ENCODE measurements at regions not wholly inside any gene's neighbourhood (a gene's known extent, or its start where the extent isn't known, plus 50 kb on each side); places are given as distances from the start of the nearest gene placed in this dataset.

- H3K36me3 ChIP-seq (ENCODE audit: insufficient read depth, low read length), result no peaks in the 10 kb centered on the region
- H3K9ac ChIP-seq (ENCODE audit: low read length), result no peak overlapping the region
- H3K27me3 ChIP-seq (ENCODE audit: control insufficient read depth in 1 of 2, insufficient read depth in 2 of 2, low read length in 2 of 2), result no peaks in the 10 kb centered on the region
- H3K27ac ChIP-seq (ENCODE audit: low read depth, low read length), result no peak overlapping the region
- no peaks in the 10 kb centered on the region for H3K9me3 ChIP-seq (ENCODE audit: low read length)
- H3K4me3 ChIP-seq (ENCODE audit: low read depth in 1 of 2, low read length in 2 of 2), result no peak overlapping the region
- no peaks in the 10 kb centered on the region for H3K4me1 ChIP-seq (ENCODE audit: insufficient read depth, low read length)
These were observed 110.9 kb downstream of the BAMBI start for GRCh38 chr10:28788252-28788651.

GRCh38 chr10:28788762-28789161 is 111.4 kb downstream of the BAMBI start:
- Histone ChIP-seq H3K36me3 (ENCODE audit: insufficient read depth, low read length) (no peaks in the 10 kb centered on the region), H3K9ac (ENCODE audit: low read length) (no peak overlapping the region), H3K27ac (ENCODE audit: low read depth, low read length) (no peak overlapping the region), H3K9me3 (ENCODE audit: low read length) (no peaks in the 10 kb centered on the region), H3K27me3 (ENCODE audit: control insufficient read depth in 1 of 2, insufficient read depth in 2 of 2, low read length in 2 of 2) (no peaks in the 10 kb centered on the region), H3K4me1 (ENCODE audit: insufficient read depth, low read length) (no peaks in the 10 kb centered on the region), H3K4me3 (ENCODE audit: low read depth in 1 of 2, low read length in 2 of 2) (no peak overlapping the region)

- Histone ChIP-seq H3K4me3 (ENCODE audit: low read depth in 1 of 2, low read length in 2 of 2) (no peak overlapping the region), H3K9me3 (ENCODE audit: low read length) (no peaks in the 10 kb centered on the region), H3K27me3 (ENCODE audit: control insufficient read depth in 1 of 2, insufficient read depth in 2 of 2, low read length in 2 of 2) (no peaks in the 10 kb centered on the region), H3K9ac (ENCODE audit: low read length) (no peak overlapping the region), H3K36me3 (ENCODE audit: insufficient read depth, low read length) (no peaks in the 10 kb centered on the region), H3K4me1 (ENCODE audit: insufficient read depth, low read length) (no peaks in the 10 kb centered on the region), H3K27ac (ENCODE audit: low read depth, low read length) (no peak overlapping the region)
These were observed 112.8 kb downstream of the BAMBI start for GRCh38 chr10:28790146-28790545.

- Histone ChIP-seq H3K27ac (ENCODE audit: low read depth, low read length) (no peak overlapping the region), H3K9ac (ENCODE audit: low read length) (no peak overlapping the region), H3K36me3 (ENCODE audit: insufficient read depth, low read length) (no peaks in the 10 kb centered on the region), H3K4me3 (ENCODE audit: low read depth in 1 of 2, low read length in 2 of 2) (no peak overlapping the region), H3K27me3 (ENCODE audit: control insufficient read depth in 1 of 2, insufficient read depth in 2 of 2, low read length in 2 of 2) (no peaks in the 10 kb centered on the region), H3K4me1 (ENCODE audit: insufficient read depth, low read length) (no peaks in the 10 kb centered on the region), H3K9me3 (ENCODE audit: low read length) (no peaks in the 10 kb centered on the region)
These were observed 116.2 kb downstream of the BAMBI start for GRCh38 chr10:28793482-28793881.

- no peaks in the 10 kb centered on the region for H3K36me3 ChIP-seq (ENCODE audit: insufficient read depth, low read length)
- no peaks in the 10 kb centered on the region for H3K27me3 ChIP-seq (ENCODE audit: control insufficient read depth in 1 of 2, insufficient read depth in 2 of 2, low read length in 2 of 2)
- H3K9ac ChIP-seq (ENCODE audit: low read length), result no peak overlapping the region
- H3K4me1 ChIP-seq (ENCODE audit: insufficient read depth, low read length), result no peaks in the 10 kb centered on the region
- H3K9me3 ChIP-seq (ENCODE audit: low read length), result no peaks in the 10 kb centered on the region
- H3K27ac ChIP-seq (ENCODE audit: low read depth, low read length), result no peak overlapping the region
- H3K4me3 ChIP-seq (ENCODE audit: low read depth in 1 of 2, low read length in 2 of 2), result no peak overlapping the region
These were observed 117.7 kb downstream of the BAMBI start for GRCh38 chr10:28794986-28795385.

GRCh38 chr10:28796606-28797512 is 119.5 kb downstream of the BAMBI start:
- Histone ChIP-seq H3K4me1 (ENCODE audit: insufficient read depth, low read length) (no peaks in the 10 kb centered on the region), H3K9ac (ENCODE audit: low read length) (no peak overlapping the region), H3K36me3 (ENCODE audit: insufficient read depth, low read length) (no peaks in the 10 kb centered on the region), H3K4me3 (ENCODE audit: low read depth in 1 of 2, low read length in 2 of 2) (no peak overlapping the region), H3K9me3 (ENCODE audit: low read length) (no peaks in the 10 kb centered on the region), H3K27me3 (ENCODE audit: control insufficient read depth in 1 of 2, insufficient read depth in 2 of 2, low read length in 2 of 2) (no peaks in the 10 kb centered on the region), H3K27ac (ENCODE audit: low read depth, low read length) (no peak overlapping the region)

GRCh38 chr10:28797904-28798371 is 120.6 kb downstream of the BAMBI start:
- no peak overlapping the region for H3K27ac ChIP-seq (ENCODE audit: low read depth, low read length)
- H3K9ac ChIP-seq (ENCODE audit: low read length), result no peak overlapping the region

GRCh38 chr10:28798428-28798955 is 121.2 kb downstream of the BAMBI start:
- Histone ChIP-seq H3K27me3 (ENCODE audit: control insufficient read depth in 1 of 2, insufficient read depth in 2 of 2, low read length in 2 of 2) (no peaks in the 10 kb centered on the region), H3K4me1 (ENCODE audit: insufficient read depth, low read length) (no peaks in the 10 kb centered on the region), H3K27ac (ENCODE audit: low read depth, low read length) (no peak overlapping the region), H3K4me3 (ENCODE audit: low read depth in 1 of 2, low read length in 2 of 2) (no peak overlapping the region), H3K9ac (ENCODE audit: low read length) (no peak overlapping the region), H3K36me3 (ENCODE audit: insufficient read depth, low read length) (no peaks in the 10 kb centered on the region), H3K9me3 (ENCODE audit: low read length) (no peaks in the 10 kb centered on the region)

More at GRCh38 chr10:28797904-28798371, 120.6 kb downstream of the BAMBI start:
- Histone ChIP-seq H3K4me3 (ENCODE audit: low read depth in 1 of 2, low read length in 2 of 2) (no peak overlapping the region), H3K9me3 (ENCODE audit: low read length) (no peaks in the 10 kb centered on the region), H3K36me3 (ENCODE audit: insufficient read depth, low read length) (no peaks in the 10 kb centered on the region), H3K4me1 (ENCODE audit: insufficient read depth, low read length) (no peaks in the 10 kb centered on the region), H3K27me3 (ENCODE audit: control insufficient read depth in 1 of 2, insufficient read depth in 2 of 2, low read length in 2 of 2) (no peaks in the 10 kb centered on the region)

GRCh38 chr10:28798964-28799363 is 121.6 kb downstream of the BAMBI start:
- Histone ChIP-seq H3K27ac (ENCODE audit: low read depth, low read length) (no peak overlapping the region), H3K27me3 (ENCODE audit: control insufficient read depth in 1 of 2, insufficient read depth in 2 of 2, low read length in 2 of 2) (no peaks in the 10 kb centered on the region), H3K4me3 (ENCODE audit: low read depth in 1 of 2, low read length in 2 of 2) (no peak overlapping the region)

GRCh38 chr10:28800144-28800543 is 122.8 kb downstream of the BAMBI start:
- Histone ChIP-seq H3K4me3 (ENCODE audit: low read depth in 1 of 2, low read length in 2 of 2) (no peak overlapping the region), H3K27ac (ENCODE audit: low read depth, low read length) (no peak overlapping the region), H3K27me3 (ENCODE audit: control insufficient read depth in 1 of 2, insufficient read depth in 2 of 2, low read length in 2 of 2) (no peaks in the 10 kb centered on the region), H3K9ac (ENCODE audit: low read length) (no peak overlapping the region), H3K4me1 (ENCODE audit: insufficient read depth, low read length) (no peaks in the 10 kb centered on the region), H3K36me3 (ENCODE audit: insufficient read depth, low read length) (no peaks in the 10 kb centered on the region), H3K9me3 (ENCODE audit: low read length) (no peaks in the 10 kb centered on the region)

More at GRCh38 chr10:28798964-28799363, 121.6 kb downstream of the BAMBI start:
- no peak overlapping the region for H3K9ac ChIP-seq (ENCODE audit: low read length)
- no peaks in the 10 kb centered on the region for H3K9me3 ChIP-seq (ENCODE audit: low read length)
- no peaks in the 10 kb centered on the region for H3K4me1 ChIP-seq (ENCODE audit: insufficient read depth, low read length)
- no peaks in the 10 kb centered on the region for H3K36me3 ChIP-seq (ENCODE audit: insufficient read depth, low read length)

- Histone ChIP-seq H3K4me1 (ENCODE audit: insufficient read depth, low read length) (no peaks in the 10 kb centered on the region), H3K27me3 (ENCODE audit: control insufficient read depth in 1 of 2, insufficient read depth in 2 of 2, low read length in 2 of 2) (no peaks in the 10 kb centered on the region), H3K9ac (ENCODE audit: low read length) (no peak overlapping the region), H3K4me3 (ENCODE audit: low read depth in 1 of 2, low read length in 2 of 2) (no peak overlapping the region), H3K27ac (ENCODE audit: low read depth, low read length) (no peak overlapping the region), H3K36me3 (ENCODE audit: insufficient read depth, low read length) (no peaks in the 10 kb centered on the region), H3K9me3 (ENCODE audit: low read length) (no peaks in the 10 kb centered on the region)
These were observed 123.9 kb downstream of the BAMBI start for GRCh38 chr10:28801247-28801646.

All from muscle layer of colon (tissue), 2 donors.